Panc1 (cell line): ENCODE measurements at regions not wholly inside any gene's neighbourhood (a gene's known extent, or its start where the extent isn't known, plus 50 kb on each side); places are given as distances from the start of the nearest gene placed in this dataset.

ENCODE experiments used
- ATAC-seq: fragments of 200-7000 bp; cut with Tn5 transposase; 2 replicates; pipeline ENCODE4 v1.9.1; 2020; ENCODE audit warnings: mild to moderate bottlenecking, moderate library complexity
- BruUV-seq: library from RNA; stranded (reverse); fragments of 400-500 nt; replicated peaks from 2 replicates; lab custom pipeline; 2021; lab: Mats Ljungman, UMichigan
- CTCF ChIA-PET: fragments of 300-600 bp; sonication (Branson Sonifier 250); formaldehyde crosslinking; loops from one replicate; lab custom pipeline; 2022; ENCODE audit warnings: antibody characterized with exemption; lab: Charles Lee
- POLR2A ChIA-PET: fragments of 300-600 bp; sonication (Branson Sonifier 250); formaldehyde crosslinking; loops from one replicate; lab custom pipeline; 2022; ENCODE audit warnings: antibody characterized with exemption; lab: Charles Lee
- DNase-seq: peaks from one replicate; pipeline ENCODE4 v3.0.0-alpha.2; 2010; ENCODE audit warnings: low read depth, low spot score
- H3K27ac ChIP-seq: 2 replicates; pipeline ENCODE4 v1.5.1; 2011; ENCODE audit warnings: mild to moderate bottlenecking, low read length, inconsistent platforms
- H3K27me3 ChIP-seq: fragments of 200-500 bp; sonication (Bioruptor generic); 2 replicates; pipeline ENCODE4 v1.6.0; 2014; ENCODE audit warnings: low read length, inconsistent platforms; ENCODE audit not compliant: control insufficient read depth, insufficient read depth
- H3K36me3 ChIP-seq: fragments of 200-500 bp; sonication (Bioruptor generic); 2 replicates; pipeline ENCODE4 v1.5.1; 2014; ENCODE audit warnings: inconsistent platforms, mild to moderate bottlenecking, low read length, moderate library complexity; ENCODE audit not compliant: control insufficient read depth, insufficient read depth
- H3K4me1 ChIP-seq: 2 replicates; pipeline ENCODE4 v1.5.1; 2011; ENCODE audit warnings: inconsistent platforms, mild to moderate bottlenecking, low read length, moderate library complexity; ENCODE audit not compliant: control insufficient read depth, insufficient read depth
- H3K4me3 ChIP-seq, 2 experiments: 2 replicates each; pipeline ENCODE4 v1.5.1; 2011 to 2012; ENCODE audit warnings: low read depth in 2 of 2, low read length in 2 of 2, mild to moderate bottlenecking in 2 of 2, inconsistent platforms in 1 of 2, moderate library complexity in 1 of 2
- H3K9me3 ChIP-seq: fragments of 200-500 bp; sonication (Bioruptor generic); 2 replicates; pipeline ENCODE4 v1.5.1; 2014; ENCODE audit warnings: low read depth, mild to moderate bottlenecking, inconsistent platforms, low read length, moderate library complexity; ENCODE audit not compliant: control insufficient read depth, insufficient read depth
- CTCF ChIP-seq: fragments of 450-650 bp; IDR thresholded peaks from 2 replicates; pipeline ENCODE4 v1.5.1; 2017; ENCODE audit warnings: mild to moderate bottlenecking
- POLR2AphosphoS5 ChIP-seq: IDR thresholded peaks from 2 replicates; pipeline ENCODE4 v1.6.1; 2012; ENCODE audit warnings: mild to moderate bottlenecking, low read depth, low read length, moderate library complexity
- REST ChIP-seq, 2 experiments: IDR thresholded peaks; 2 replicates each; pipeline ENCODE4 v1.6.1; 2011 to 2012; ENCODE audit warnings: low read depth in 2 of 2, control low read depth in 1 of 2, low read length in 1 of 2, mild to moderate bottlenecking in 1 of 2, moderate library complexity in 1 of 2; ENCODE audit not compliant: insufficient read depth in 1 of 2
- SIN3A ChIP-seq: IDR thresholded peaks from 2 replicates; pipeline ENCODE4 v1.6.1; 2012; ENCODE audit warnings: low read depth, mild to moderate bottlenecking, low read length, moderate library complexity, borderline replicate concordance; ENCODE audit not compliant: insufficient read depth
- TCF7L2 ChIP-seq: IDR thresholded peaks from 2 replicates; pipeline ENCODE4 v1.6.1; 2011; ENCODE audit warnings: mild to moderate bottlenecking, low read depth, low read length, inconsistent platforms
- in situ Hi-C: cut with HindIII; loops from 2 replicates; pipeline ENCODE4 v1.10.0; 2016; ENCODE audit warnings: low sequenced_read_pairs, low pct_unique_long_range_greater_than_20kb
- intact Hi-C: fragments of 100-400 bp; cut with micrococcal nuclease; formaldehyde crosslinking; loops from one replicate; pipeline ENCODE4 v1.10.0; 2022; ENCODE audit not compliant: unreplicated experiment

GRCh38 chr4:92252846-92253245 lies 50.9 kb upstream of the GRID2 start:
- no peak overlapping the region for H3K4me3 ChIP-seq
- TF ChIP-seq CTCF, result no peak
- TF ChIP-seq SIN3A, result no peak
- no peak for TF ChIP-seq TCF7L2
- TF ChIP-seq REST (IDR thresholded peaks at IDR 0.05; ENCODE audit: insufficient read depth in 1 of 2, low read depth in 2 of 2, low read length in 1 of 2), result no peak
- no peak for DNase-seq
- CTCF ChIA-PET, result no interaction called here
- BruUV-seq, result no TSS peak
- no peaks in the 10 kb centered on the region for H3K9me3 ChIP-seq
- in situ Hi-C loops (no loop called here), intact Hi-C loops (no loop called here)
- no peak overlapping the region for H3K27ac ChIP-seq
- H3K27me3 ChIP-seq, result no peaks in the 10 kb centered on the region
- no peak for ATAC-seq
- H3K4me1 ChIP-seq, result no peaks in the 10 kb centered on the region
- POLR2A ChIA-PET, result no interaction called here
- no peaks in the 10 kb centered on the region for H3K36me3 ChIP-seq

- intact Hi-C loops (no loop called here), in situ Hi-C loops (no loop called here)
- DNase-seq, result no peak
- Histone ChIP-seq H3K4me1 (no peaks in the 10 kb centered on the region), H3K27me3 (no peaks in the 10 kb centered on the region), H3K36me3 (no peaks in the 10 kb centered on the region), H3K4me3 (no peak overlapping the region), H3K27ac (no peak overlapping the region), H3K9me3 (no peaks in the 10 kb centered on the region)
- ChIA-PET CTCF (no interaction called here), POLR2A (no interaction called here)
- BruUV-seq, result no TSS peak
- TF ChIP-seq SIN3A (no peak), REST (IDR thresholded peaks at IDR 0.05; ENCODE audit: insufficient read depth in 1 of 2, low read depth in 2 of 2, low read length in 1 of 2) (no peak), POLR2AphosphoS5 (no peak), CTCF (no peak), TCF7L2 (no peak)
- ATAC-seq, result no peak
These were observed 50.2 kb upstream of the GRID2 start for GRCh38 chr4:92253550-92253949.
